ENCODE measurements at regions not wholly inside any gene's neighbourhood (a gene's known extent, or its start where the extent isn't known, plus 50 kb on each side); places are given as distances from the start of the nearest gene placed in this dataset.

- no peak for TF ChIP-seq POLR2AphosphoS5 (IDR thresholded peaks at IDR 0.05; ENCODE audit: low read depth, low read length)
- TF ChIP-seq POLR2A (IDR thresholded peaks at IDR 0.05; ENCODE audit: low read depth, low read length), result no peak
- TF ChIP-seq TAF1 (IDR thresholded peaks at IDR 0.05; ENCODE audit: borderline replicate concordance, low read depth, low read length), result no peak
- no peak for DNase-seq (ENCODE audit: insufficient read length)
- no peak for FAIRE-seq
These were observed 57.5 kb upstream of the ANO1 start for GRCh38 chr11:70020336-70021214.

DNA sequence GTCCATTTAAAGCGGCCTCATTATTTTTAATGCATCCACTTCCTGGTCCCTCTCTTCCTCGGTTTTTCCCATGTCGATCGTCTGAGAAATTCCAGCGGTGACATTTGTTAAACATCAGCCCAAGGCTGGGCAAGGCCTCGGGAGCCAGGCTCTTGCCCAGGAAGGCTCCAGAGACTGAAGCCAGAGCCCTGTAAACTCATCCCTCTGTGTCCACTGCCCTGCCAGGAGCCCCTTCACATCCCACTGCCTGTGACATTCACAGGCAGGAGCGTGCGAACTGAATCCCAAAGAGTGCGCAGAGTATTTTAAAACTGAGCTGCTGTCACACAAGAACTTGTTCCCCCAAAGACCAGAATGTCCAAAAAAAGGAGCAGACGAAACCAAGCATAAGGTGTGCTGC is 56.5 kb upstream of the ANO1 start:
- no peak for TF ChIP-seq POLR2A (IDR thresholded peaks at IDR 0.05; ENCODE audit: low read depth, low read length)
- TF ChIP-seq POLR2AphosphoS5 (IDR thresholded peaks at IDR 0.05; ENCODE audit: low read depth, low read length), result no peak
- no peak for TF ChIP-seq TAF1 (IDR thresholded peaks at IDR 0.05; ENCODE audit: borderline replicate concordance, low read depth, low read length)
- FAIRE-seq, result no peak
- no peak for DNase-seq (ENCODE audit: insufficient read length)

- DNase-seq (ENCODE audit: insufficient read length) (no peak), FAIRE-seq (no peak)
- TF ChIP-seq TAF1 (IDR thresholded peaks at IDR 0.05; ENCODE audit: borderline replicate concordance, low read depth, low read length), result no peak
- no peak for TF ChIP-seq POLR2AphosphoS5 (IDR thresholded peaks at IDR 0.05; ENCODE audit: low read depth, low read length)
- no peak for TF ChIP-seq POLR2A (IDR thresholded peaks at IDR 0.05; ENCODE audit: low read depth, low read length)
These were observed 53.9 kb upstream of the ANO1 start for GRCh38 chr11:70024036-70024772.

DNA sequence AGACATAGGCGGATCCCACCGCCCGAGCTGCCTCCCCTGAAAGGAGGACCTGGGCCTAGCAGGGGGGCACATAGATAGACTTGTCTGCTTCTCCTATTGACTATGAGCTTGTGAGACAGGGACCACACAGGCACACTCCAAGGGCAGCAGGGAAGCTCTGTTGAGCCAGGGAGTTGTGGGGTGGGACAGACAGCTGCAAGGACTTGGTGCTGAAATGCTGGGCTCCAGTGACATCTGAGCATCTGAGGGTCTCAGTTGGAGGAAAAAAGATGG is 53.4 kb upstream of the ANO1 start:
- no peak for TF ChIP-seq POLR2AphosphoS5 (IDR thresholded peaks at IDR 0.05; ENCODE audit: low read depth, low read length)
- no peak for TF ChIP-seq TAF1 (IDR thresholded peaks at IDR 0.05; ENCODE audit: borderline replicate concordance, low read depth, low read length)
- no peak for TF ChIP-seq POLR2A (IDR thresholded peaks at IDR 0.05; ENCODE audit: low read depth, low read length)
- FAIRE-seq, result no peak
- DNase-seq (ENCODE audit: insufficient read length), result no peak

DNA sequence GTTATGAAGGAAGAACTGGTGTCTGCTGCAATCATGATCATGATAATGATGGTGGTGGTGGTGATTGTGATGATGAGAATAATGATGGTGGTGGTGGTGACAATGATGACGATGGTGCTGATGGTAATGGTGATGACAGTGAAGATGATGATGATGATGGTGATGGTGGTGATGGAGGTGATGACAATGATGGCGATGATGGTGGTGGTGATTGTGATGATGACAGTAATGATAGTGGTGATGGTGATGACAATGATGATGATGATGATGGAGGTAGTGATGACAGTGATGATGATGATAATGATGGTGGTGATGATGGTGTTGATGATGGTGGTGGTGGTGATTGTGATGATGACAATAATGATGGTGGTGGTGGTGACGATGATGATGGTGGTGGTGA is 52.8 kb upstream of the ANO1 start:
- FAIRE-seq (no peak), DNase-seq (ENCODE audit: insufficient read length) (no peak)
- TF ChIP-seq POLR2AphosphoS5 (IDR thresholded peaks at IDR 0.05; ENCODE audit: low read depth, low read length), result no peak
- TF ChIP-seq POLR2A (IDR thresholded peaks at IDR 0.05; ENCODE audit: low read depth, low read length), result no peak
- no peak for TF ChIP-seq TAF1 (IDR thresholded peaks at IDR 0.05; ENCODE audit: borderline replicate concordance, low read depth, low read length)

DNA sequence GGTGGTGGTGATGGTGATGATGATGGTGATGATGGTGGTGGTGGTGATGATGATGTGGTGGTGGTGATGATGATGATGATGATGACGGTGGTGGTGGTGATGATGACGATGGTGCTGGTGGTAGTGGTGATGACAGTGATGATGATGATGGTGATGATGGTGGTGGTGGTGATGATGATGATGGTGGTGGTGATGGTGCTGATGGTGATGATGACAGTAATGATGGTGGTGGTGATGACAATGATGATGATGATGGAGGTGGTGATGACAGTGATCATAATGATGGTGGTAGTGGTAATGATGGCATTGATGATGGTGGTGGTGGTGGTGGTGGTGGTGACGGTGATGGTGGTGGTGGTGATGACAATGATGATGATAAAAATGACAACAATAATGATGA is 52.1 kb upstream of the ANO1 start:
- TF ChIP-seq POLR2A (IDR thresholded peaks at IDR 0.05; ENCODE audit: low read depth, low read length) (no peak), POLR2AphosphoS5 (IDR thresholded peaks at IDR 0.05; ENCODE audit: low read depth, low read length) (no peak), TAF1 (IDR thresholded peaks at IDR 0.05; ENCODE audit: borderline replicate concordance, low read depth, low read length) (no peak)
- FAIRE-seq (peak; percentile 38), DNase-seq (ENCODE audit: insufficient read length) (no peak)

GRCh38 chr11:70026726-70027125 is 51.4 kb upstream of the ANO1 start:
- no peak for TF ChIP-seq POLR2A (IDR thresholded peaks at IDR 0.05; ENCODE audit: low read depth, low read length)
- TF ChIP-seq POLR2AphosphoS5 (IDR thresholded peaks at IDR 0.05; ENCODE audit: low read depth, low read length), result no peak
- no peak for TF ChIP-seq TAF1 (IDR thresholded peaks at IDR 0.05; ENCODE audit: borderline replicate concordance, low read depth, low read length)
- FAIRE-seq (no peak), DNase-seq (ENCODE audit: insufficient read length) (no peak)

DNA sequence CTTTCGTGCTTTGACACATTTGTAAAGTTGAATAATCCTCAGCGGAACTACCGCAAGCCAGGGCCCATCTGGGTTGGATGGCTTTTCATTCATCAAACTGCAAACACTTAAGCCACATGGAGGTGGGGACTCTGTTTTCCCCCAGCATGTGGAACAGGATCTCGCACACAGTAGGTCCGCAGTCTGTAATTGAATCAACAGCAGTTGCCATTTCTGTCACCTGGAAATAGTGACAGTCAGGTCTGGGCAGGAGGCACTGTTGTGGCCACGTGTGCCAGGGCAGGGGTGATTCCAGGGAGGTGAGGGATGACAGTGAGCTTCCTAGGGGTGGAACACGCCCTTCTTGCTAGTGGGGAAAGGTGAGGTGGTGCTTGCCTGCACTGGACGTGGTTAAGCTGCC is 50.7 kb upstream of the ANO1 start:
- FAIRE-seq (no peak), DNase-seq (ENCODE audit: insufficient read length) (no peak)
- TF ChIP-seq TAF1 (IDR thresholded peaks at IDR 0.05; ENCODE audit: borderline replicate concordance, low read depth, low read length), result no peak

DNA sequence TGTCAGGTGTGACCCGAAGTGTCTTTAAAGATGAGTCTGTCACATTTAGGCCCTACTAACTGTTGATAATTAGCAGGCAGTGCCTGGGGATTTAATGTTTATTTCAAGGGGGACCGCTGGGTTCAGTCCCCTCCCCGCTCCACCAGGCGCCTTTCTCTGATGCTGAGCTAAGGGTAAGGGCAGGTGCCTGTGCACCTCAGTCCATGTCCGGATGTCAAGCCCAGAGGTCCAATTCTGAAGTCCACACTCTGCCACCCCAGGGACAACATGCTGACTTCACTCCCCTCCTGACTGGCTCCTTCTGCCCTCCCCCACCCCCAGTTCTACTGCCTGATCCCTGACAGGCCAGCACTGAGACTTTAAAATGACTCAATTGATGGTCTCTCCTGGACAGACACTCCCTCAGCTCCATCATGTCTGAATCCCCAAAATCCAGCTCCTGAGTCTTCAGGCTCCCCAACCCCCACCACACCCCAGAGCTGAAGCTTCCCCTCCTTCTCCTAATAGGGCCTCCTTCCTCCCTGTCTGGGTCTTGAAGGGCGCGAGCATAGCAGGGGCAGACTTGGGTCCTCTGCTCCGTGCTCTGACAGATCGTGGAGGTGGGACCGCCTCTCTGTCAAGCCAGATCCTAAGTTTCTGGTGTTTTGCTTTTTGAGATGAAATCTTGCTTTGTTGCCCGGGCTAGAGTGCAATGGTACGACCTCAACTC is 49.8 kb upstream of the ANO1 start:
- DNase-seq (ENCODE audit: insufficient read length) (no peak), FAIRE-seq (no peak)
- TF ChIP-seq POLR2AphosphoS5 (IDR thresholded peaks at IDR 0.05; ENCODE audit: low read depth, low read length) (no peak), TAF1 (IDR thresholded peaks at IDR 0.05; ENCODE audit: borderline replicate concordance, low read depth, low read length) (no peak), POLR2A (IDR thresholded peaks at IDR 0.05; ENCODE audit: low read depth, low read length) (no peak)
